Adipocyte (in vitro differentiated cells): ENCODE measurements at regions not wholly inside any gene's neighbourhood (a gene's known extent, or its start where the extent isn't known, plus 50 kb on each side); places are given as distances from the start of the nearest gene placed in this dataset.

Experiments used
- DNase-seq: peaks from one replicate; pipeline ENCODE4 v3.0.0-alpha.2; 2015; ENCODE audit warnings: low read depth
- H3K27me3 ChIP-seq: replicated peaks from 2 replicates; pipeline ENCODE4 v1.7.0; 2013; ENCODE audit warnings: mild to moderate bottlenecking, low read length, moderate library complexity; ENCODE audit not compliant: control insufficient read depth, insufficient read depth
- H3K36me3 ChIP-seq: 2 replicates; pipeline ENCODE4 v1.7.0; 2013; ENCODE audit warnings: low read length, mild to moderate bottlenecking, moderate library complexity; ENCODE audit not compliant: control insufficient read depth, insufficient read depth, severe bottlenecking
- H3K4me1 ChIP-seq: 2 replicates; pipeline ENCODE4 v1.7.0; 2013; ENCODE audit warnings: mild to moderate bottlenecking, low read length, moderate library complexity; ENCODE audit not compliant: control insufficient read depth, insufficient read depth
- H3K4me3 ChIP-seq: 2 replicates; pipeline ENCODE4 v1.7.0; 2013; ENCODE audit warnings: mild to moderate bottlenecking, low read length, moderate library complexity
- H3K9ac ChIP-seq: 2 replicates; pipeline ENCODE4 v1.7.0; 2013; ENCODE audit warnings: mild to moderate bottlenecking, low read length, moderate library complexity
- H3K9me3 ChIP-seq: 2 replicates; pipeline ENCODE4 v1.7.0; 2013; ENCODE audit warnings: mild to moderate bottlenecking, low read length, moderate library complexity; ENCODE audit not compliant: control insufficient read depth

- no peak for DNase-seq
- Histone ChIP-seq H3K9ac (no peak overlapping the region), H3K27me3 (no peaks in the 10 kb centered on the region), H3K4me1 (no peaks in the 10 kb centered on the region), H3K4me3 (no peak overlapping the region), H3K36me3 (no peaks in the 10 kb centered on the region), H3K9me3 (no peaks in the 10 kb centered on the region)
Measured at GRCh38 chr4:163419074-163419473, 54.5 kb downstream of the TKTL2 start.

GRCh38 chr4:163415668-163416067 is 57.9 kb downstream of the TKTL2 start:
- Histone ChIP-seq H3K9me3 (no peaks in the 10 kb centered on the region), H3K27me3 (no peaks in the 10 kb centered on the region), H3K4me1 (no peaks in the 10 kb centered on the region), H3K4me3 (no peak overlapping the region), H3K9ac (no peak overlapping the region), H3K36me3 (no peaks in the 10 kb centered on the region)
- DNase-seq = no peak

GRCh38 chr4:163414275-163414674 is 59.3 kb downstream of the TKTL2 start:
- H3K36me3 ChIP-seq = no peaks in the 10 kb centered on the region
- no peak overlapping the region for H3K4me3 ChIP-seq
- H3K9me3 ChIP-seq = no peaks in the 10 kb centered on the region
- H3K27me3 ChIP-seq = no peaks in the 10 kb centered on the region
- no peak for DNase-seq
- H3K9ac ChIP-seq = no peak overlapping the region
- no peaks in the 10 kb centered on the region for H3K4me1 ChIP-seq

- peak overlapping the region; percentile 61 for H3K4me3 ChIP-seq
- no peaks in the 10 kb centered on the region for H3K4me1 ChIP-seq
- no peak overlapping the region for H3K9ac ChIP-seq
- peak; percentile 9 for DNase-seq
- no peaks in the 10 kb centered on the region for H3K36me3 ChIP-seq
- H3K9me3 ChIP-seq = no peaks in the 10 kb centered on the region
- H3K27me3 ChIP-seq = no peaks in the 10 kb centered on the region
Measured at GRCh38 chr4:163404580-163404979, 60.9 kb downstream of the NPY5R start.

GRCh38 chr4:163404080-163404479 is 60.4 kb downstream of the NPY5R start:
- H3K4me1 ChIP-seq = no peaks in the 10 kb centered on the region
- peak overlapping the region; percentile 61 for H3K4me3 ChIP-seq
- H3K27me3 ChIP-seq = no peaks in the 10 kb centered on the region
- DNase-seq = no peak
- no peaks in the 10 kb centered on the region for H3K9me3 ChIP-seq
- H3K9ac ChIP-seq = no peak overlapping the region
- no peaks in the 10 kb centered on the region for H3K36me3 ChIP-seq
